ENCODE measurements at regions not wholly inside any gene's neighbourhood (a gene's known extent, or its start where the extent isn't known, plus 50 kb on each side); places are given as distances from the start of the nearest gene placed in this dataset.

DNA sequence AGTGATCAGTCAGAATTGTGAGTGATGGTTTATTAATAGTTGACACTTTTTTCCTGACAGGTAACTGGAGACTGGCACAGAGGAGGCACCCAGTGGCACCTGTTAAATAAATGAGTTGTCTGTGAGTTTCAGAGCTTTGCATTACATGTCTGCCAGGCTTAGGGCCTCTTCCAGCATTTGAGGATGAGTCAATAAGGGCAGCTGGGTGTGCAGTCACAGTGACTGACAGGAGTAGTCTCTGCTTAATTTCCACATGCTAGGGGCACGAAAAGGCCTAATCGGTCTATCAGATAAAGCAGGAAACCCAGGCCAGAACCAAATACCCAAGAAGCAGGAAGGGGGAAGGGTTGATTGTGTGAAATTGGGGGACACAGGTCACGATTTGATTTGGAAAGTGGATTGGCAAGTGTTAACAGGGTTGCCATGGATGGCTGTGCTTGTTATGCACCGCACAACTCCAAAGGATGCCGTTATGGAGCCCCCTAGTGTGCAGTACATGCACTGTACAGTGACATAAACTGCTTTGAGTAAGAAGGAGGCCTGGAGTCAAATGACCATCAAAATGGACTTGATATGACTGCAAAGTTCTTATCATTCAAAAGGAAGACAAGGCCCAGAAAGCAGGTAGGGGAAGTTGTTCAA is 111.9 kb upstream of the GGTLC1 start:
- intact Hi-C loops (cut with DNase I, micrococcal nuclease): no loop called here
- DNase-seq (peak in 1 of 2 donors; percentile 37), ATAC-seq (peak; percentile 78)

DNA sequence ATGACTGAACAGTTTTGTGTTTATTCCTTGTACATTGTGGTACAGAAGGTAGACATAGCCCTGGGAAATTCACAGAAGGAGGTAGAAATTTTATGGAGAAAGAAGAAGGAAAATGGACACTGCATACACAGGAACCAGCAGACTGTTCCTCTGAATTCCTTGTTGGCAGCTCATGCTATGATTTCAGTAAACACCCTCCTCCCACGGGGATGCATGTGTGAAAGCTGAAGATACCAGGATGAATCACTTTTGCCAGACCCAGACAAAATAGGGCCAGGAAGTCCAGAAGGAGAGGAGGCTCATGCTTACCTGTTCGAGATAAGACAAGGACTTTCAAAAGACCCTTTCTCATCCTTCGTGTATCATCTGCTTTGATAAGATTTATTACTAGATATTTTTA is 110.3 kb upstream of the GGTLC1 start:
- intact Hi-C loops (cut with DNase I, micrococcal nuclease): loop anchor here in 1 of 2 donors (10.0 kb wide), 1 partner anchor 56 kb away; no protein-coding TSS in a partner anchor
- ATAC-seq: no peak
- no peak for DNase-seq

DNA sequence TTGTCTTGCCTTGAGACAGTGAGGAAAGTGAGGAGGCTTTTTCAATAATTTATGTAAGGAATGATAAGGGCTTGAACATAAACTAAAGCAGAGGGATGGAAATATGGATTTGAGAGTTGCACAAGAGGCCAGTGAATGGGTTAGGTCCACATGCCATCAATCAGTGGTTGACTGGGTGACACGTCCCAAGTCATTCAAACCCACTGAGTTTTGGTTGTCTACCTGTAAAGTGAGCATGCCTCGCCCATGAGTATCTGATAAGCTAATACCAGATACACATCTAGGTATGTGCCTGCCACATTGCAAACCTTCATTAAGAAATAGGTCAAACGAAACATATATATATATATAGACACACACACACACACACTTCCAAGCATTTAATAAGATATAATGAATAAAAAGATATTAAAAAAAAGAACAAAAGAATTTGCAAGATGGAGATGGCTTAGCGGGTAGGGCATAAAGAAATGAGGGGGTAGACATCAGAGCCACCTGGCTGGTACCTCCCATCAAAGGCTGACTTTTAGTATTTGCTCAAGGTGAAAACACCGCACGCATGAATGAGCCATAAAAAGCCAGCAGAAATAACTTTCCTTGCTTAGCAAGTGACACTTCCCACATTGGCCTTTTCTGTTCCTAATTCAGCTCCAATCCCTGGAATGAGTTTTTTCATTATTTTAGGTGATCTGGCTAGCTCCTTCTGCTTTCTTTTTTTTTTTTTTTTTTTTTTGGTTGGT is 109.1 kb upstream of the GGTLC1 start:
- ATAC-seq: no peak
- intact Hi-C loops (cut with DNase I, micrococcal nuclease): loop anchor here in 1 of 2 donors (10.0 kb wide), 1 partner anchor 57 kb away; no protein-coding TSS in a partner anchor
- no peak for DNase-seq

DNA sequence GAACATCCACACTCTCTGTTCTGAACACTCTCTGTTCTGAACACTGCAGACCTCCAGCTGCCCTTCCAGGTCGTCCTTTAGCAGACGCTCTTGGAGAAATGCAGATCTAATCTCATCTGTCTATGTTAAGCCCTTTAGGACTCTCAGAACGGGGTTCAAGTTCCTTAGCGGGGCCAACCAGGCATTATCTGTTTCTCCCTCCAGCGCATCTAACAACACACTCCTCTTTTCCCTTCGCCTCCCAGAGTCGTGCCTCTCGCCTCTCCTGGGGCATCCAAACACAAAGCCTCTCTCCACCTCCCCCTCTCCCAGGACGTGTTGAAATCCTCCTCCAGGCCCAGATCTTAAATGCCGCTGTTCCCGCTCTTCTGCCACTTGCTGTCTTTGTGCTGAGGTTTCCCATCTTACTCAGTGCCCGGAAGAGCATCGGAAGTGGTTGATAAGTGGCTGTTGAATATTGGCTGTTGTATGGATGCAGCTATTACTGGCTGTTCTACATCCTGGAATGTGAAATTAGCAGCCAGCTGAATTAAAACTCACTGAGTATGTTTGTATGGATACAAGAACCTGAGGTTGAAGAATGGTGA is 108.4 kb upstream of the GGTLC1 start:
- DNase-seq (no peak), ATAC-seq (no peak)
- intact Hi-C loops (cut with DNase I, micrococcal nuclease): loop anchor here in 1 of 2 donors (10.0 kb wide), 1 partner anchor 58 kb away; no protein-coding TSS in a partner anchor

DNA sequence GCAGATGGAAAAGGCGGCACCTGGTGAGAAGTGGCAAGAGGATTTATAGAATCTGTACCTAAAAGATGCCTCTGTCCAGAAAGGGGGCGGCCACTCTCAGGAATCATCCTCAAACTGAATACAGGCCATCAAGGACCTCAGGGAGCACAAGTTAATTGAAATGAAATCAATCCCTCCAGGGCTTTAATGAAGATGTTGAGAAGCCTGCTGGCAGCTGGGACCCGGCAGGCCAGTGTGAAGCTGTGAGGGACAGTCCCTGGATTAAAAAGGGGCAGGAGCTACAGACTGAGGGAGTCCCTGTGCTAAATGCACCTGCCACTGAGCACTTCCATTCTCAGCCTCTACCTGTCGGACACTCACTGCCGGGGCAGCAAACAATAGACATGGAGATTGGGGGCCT is 107.7 kb upstream of the GGTLC1 start:
- ATAC-seq: no peak
- intact Hi-C loops (cut with DNase I, micrococcal nuclease): loop anchor here in 1 of 2 donors (10.0 kb wide), 1 partner anchor 59 kb away; no protein-coding TSS in a partner anchor

DNA sequence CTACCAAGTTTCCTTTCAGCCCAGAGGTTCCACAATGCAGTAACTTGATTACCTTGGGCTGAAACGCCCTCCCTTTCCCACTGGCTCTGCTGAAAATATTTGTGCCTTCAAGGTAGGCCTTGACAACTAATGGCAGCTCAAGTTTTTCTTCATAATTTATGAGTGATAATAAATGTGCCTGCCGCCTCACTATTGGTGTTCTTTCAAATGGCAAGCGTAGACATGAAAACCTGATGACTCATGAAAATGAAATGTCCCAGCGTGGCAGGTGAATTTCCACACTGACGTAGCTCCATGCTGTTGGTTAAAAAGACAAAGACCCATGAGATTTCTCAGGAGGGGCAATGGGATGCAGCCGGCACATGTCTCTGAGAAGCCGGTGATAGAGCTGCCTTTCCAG is 107.2 kb upstream of the GGTLC1 start:
- no peak for ATAC-seq
- intact Hi-C loops (cut with DNase I, micrococcal nuclease): loop anchor here in 1 of 2 donors (10.0 kb wide), 1 partner anchor 59 kb away; no protein-coding TSS in a partner anchor
- no peak for DNase-seq

More for the DNA sequence above, 107.7 kb upstream of the GGTLC1 start:
- no peak for DNase-seq

DNA sequence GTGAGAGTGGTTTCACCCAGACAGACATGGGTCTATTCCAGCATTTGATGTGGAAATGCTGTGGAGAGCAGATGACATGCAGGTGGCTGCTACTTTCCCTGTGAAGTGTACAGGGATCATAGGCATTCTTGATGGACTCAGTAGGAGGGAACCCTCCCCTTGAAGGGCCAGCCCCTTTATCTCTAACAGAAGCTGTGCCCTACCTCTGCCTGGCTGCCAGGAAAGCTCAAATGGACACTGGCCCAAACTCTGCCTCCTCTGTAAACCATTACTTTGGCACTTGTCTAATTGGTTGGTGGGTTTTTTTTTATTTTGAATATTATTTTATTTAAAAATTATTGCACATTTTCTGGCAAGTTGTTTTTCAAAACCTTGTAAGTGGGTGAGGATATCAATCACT is 106.7 kb upstream of the GGTLC1 start:
- ATAC-seq (no peak), DNase-seq (no peak)
- intact Hi-C loops (cut with DNase I, micrococcal nuclease): loop anchor here in 1 of 2 donors (10.0 kb wide), 1 partner anchor 59 kb away; no protein-coding TSS in a partner anchor

DNA sequence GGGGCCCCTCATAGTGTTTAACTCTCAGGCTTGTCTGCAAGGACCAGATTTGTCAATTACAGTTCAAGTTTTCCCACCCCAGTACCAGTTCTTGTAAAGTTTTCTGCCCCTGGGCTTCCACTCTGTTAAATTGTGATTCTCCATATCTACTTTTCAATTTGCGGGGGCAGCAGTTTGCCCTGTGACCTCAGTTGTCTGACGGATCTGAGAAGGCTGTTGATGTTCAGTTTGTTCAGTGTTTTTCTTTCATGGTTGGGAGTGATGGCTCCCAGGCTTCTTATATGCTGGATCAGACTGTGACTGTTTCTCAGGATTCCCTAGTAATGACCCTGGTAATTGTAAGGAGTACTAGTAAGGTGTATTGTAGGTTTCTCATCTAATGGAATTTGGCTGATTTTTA is 101.0 kb upstream of the GGTLC1 start:
- ATAC-seq: no peak
- DNase-seq: no peak
- intact Hi-C loops (cut with DNase I, micrococcal nuclease): no loop called here

DNA sequence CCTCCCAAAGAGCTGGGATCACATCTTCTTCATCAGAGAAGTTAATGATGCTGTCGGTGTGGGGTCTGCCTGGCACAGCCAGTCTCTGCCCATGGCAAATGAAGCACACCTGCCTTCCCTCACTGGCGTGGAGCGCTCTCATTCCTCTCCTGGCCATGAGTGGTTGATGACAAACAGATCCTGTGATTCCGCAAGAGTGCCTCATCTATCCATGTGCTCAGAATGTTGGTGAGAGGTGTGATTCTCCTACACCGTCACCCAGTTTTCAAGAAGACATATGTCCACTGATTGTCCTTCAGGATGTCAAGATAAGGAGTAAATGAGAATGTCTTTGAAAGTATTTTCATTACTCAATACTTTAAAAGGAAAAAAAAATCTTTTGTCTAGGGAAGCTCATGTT is 97.5 kb upstream of the GGTLC1 start:
- no peak for ATAC-seq
- DNase-seq: no peak
- intact Hi-C loops (cut with DNase I, micrococcal nuclease): no loop called here

DNA sequence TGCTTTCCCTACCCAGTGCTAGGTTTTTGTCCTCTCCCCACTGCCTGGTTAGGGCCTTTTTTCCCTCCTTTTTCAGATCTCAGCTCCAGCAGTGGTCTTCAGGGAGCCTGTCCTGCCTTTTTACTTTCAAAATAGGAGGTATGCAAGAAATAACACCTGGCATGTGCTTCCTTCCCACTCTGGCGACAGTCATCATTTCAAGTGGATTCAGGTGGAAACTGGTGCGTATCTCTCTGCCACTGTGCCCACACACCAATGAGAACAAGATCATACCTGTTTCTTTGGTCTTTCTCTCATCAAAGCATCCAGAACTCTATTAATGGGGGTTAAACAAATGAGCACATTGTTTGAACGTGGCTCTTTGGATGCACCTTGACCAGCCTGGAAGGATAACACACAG is 95.7 kb upstream of the GGTLC1 start:
- ATAC-seq (no peak), DNase-seq (no peak)
- intact Hi-C loops (cut with DNase I, micrococcal nuclease): no loop called here

DNA sequence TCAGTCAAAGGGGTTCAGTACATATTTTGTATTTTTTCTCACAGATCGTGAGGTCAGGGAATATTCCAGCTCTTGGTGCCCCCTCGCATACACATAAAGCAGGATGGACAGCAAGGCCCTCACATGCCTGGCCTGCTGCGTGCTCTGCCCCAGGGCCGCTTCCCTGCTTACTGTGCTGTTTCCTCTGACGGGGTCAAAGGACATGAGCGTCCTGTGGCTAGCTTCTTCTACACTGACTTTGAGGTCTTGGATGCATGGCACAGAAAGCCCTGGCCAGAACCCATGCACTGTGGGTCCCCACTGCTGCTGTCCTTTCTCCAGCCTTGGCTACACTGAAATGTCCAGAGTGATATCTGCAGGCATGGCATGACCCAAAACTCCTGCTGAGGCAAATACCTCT is 92.5 kb upstream of the GGTLC1 start:
- DNase-seq (no peak), ATAC-seq (no peak)
- intact Hi-C loops (cut with DNase I, micrococcal nuclease): no loop called here

DNA sequence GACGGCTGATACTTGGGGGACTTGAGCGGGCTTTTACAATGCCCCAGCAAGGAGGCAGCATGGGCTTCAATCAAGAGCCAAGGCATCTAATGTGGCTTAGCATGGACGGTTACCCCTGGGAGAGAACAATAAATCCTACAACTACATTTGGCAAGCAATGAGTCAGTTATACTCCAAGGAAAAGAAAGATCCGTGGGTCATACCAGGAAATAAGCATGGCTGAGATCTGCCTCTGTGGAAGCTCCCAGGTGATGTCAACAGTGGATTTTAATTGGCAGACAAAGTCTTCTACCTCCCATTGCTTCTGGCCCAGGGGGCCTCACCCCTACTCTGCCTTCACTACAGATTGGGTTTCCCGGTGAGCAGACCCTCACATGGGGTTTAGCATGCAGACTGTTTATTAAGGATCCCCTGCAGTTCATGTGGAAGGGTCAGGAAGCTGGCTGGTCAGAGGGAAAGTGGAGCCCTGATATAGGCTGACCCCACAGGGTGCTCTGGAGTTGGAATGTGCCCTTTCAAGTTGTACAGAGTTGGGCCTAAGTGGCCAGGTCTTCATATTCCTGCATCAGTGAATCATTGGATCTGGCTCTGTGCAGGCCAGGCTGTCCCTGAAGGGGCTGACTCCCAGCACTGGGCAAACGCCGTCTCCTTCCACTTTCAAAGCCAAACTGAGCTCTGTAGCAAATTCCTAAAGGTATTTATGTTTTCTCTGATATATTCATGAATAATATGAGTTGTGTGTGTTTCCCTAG is 91.3 kb upstream of the GGTLC1 start:
- intact Hi-C loops (cut with DNase I, micrococcal nuclease): no loop called here
- no peak for DNase-seq
- ATAC-seq: no peak

DNA sequence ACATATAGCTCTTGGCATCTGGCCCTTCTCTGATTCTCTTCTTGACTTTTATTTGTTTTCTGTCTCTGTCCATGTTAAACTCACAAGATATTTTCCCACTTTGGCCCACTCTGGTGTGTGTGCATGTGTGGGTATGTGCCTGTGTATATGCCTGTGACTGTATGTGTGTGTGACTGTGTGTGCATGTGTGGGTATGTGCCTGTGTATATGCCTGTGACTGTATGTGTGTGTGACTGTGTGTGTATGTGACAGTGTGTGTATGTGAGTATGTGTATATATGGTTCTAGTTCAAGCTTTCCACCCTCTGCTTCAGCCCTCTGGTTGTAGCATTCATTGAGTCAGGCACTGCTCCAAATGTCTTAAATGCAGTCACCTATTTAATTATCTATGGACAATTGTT is 88.6 kb upstream of the GGTLC1 start:
- no peak for ATAC-seq
- intact Hi-C loops (cut with DNase I, micrococcal nuclease): no loop called here
- DNase-seq: no peak

DNA sequence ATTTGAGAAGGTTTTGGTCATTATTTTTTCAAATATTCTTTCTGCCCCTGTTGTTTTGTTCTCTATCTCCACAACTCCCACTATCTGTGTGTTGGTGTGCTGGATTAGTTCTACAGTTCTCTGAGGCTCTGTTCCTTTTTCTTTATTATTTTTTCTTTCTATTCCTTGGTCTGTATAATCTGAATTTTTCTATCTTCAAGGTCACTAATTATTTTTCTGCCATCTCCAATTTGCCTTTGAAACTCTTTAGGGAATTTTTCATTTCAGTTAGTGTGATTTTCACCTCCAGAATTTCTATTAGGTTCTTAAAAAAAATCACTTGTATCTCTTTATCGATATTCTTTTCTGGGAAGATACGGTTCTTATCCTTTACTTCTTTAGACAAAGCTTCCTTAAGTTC is 82.1 kb upstream of the GGTLC1 start:
- intact Hi-C loops (cut with DNase I, micrococcal nuclease): no loop called here
- ATAC-seq (no peak), DNase-seq (no peak)

DNA sequence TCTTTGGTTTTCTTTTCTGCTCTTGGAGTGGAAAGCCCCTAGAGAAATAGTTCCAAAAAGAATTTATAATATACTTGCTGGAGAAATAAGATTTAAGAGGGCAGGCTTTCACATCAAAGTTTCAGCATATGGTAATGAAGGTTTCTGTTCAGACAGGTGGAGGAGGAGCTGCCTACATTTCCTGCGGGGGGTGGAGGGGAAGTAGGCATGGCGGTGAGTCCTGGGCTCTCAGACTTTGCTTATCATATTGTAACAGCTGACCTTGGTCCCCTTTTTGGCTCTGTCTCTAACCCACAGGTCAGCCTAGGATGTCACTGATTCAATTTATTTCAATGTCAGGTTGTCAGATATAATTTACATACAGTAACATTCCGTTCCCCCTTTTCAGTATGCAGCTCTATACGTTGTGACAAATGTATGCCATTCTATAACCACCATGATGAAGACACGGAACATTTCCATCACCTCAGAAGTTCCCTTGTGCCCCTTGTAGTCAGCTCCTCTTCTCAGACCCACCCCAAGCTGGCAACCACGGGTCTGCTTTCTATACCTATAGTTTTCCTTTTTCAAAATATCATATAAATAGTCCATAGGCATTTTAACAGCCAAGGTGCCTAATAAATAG is 77.6 kb upstream of the GGTLC1 start:
- intact Hi-C loops (cut with DNase I, micrococcal nuclease): no loop called here
- no peak for DNase-seq
- no peak for ATAC-seq

DNA sequence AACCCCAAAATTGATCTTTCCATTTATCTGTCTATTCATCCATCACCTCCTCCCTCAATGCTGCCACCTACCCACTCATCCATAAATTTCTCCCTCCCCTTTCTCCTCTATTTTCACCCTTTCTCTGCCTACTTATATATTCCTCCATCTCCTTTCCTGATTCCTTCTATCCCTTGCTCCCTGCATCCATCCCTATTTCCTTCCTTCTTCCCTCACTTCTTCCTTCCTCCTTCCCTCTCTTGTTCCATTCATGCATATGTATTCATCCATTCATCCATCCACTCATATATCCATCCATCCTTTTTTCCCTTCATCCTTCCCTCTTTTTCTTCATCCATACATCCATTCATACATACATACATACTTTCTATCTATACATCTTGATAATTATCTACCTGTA is 76.3 kb upstream of the GGTLC1 start:
- DNase-seq (no peak), ATAC-seq (no peak)
- intact Hi-C loops (cut with DNase I, micrococcal nuclease): no loop called here

DNA sequence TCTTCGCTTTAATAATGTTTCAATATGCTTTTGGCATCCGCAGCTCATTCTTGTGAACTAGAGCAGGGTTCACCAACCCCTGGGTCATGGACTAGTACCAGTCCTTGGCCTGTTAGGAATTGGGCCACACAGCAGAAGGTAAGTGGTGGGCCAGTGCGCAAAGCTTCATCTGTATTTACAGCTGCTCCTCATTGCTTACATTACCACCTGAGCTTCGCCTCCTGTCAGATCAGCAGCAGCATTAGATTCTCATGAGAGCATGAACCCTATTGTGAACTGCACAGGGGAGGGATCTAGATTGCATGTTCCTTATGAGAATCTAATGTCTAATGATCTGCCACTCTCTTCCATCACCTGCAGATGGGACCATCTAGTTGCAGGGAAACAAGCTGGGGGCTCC is 75.5 kb upstream of the GGTLC1 start:
- no peak for ATAC-seq
- no peak for DNase-seq
- intact Hi-C loops (cut with DNase I, micrococcal nuclease): no loop called here

DNA sequence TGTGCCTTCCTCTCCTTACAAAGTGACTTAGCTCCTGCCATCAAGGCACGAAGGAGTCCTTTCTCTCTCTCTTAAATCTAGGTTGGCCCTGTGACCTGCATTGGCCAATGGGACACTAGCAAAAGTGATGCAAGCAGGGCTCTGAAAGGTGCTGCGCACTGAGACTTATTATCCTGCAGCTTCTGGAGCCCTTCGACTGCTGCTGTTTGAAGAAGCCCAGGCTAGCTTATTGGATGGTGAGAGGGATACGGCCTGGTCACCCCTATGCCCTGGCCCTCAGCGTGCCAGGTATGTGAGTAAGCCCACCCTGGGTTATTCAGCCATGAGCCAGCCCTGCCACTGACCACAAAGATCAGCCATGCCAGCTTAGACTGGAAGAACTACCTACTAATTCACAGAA is 74.5 kb upstream of the GGTLC1 start:
- ATAC-seq (no peak), DNase-seq (no peak)
- intact Hi-C loops (cut with DNase I, micrococcal nuclease): no loop called here
